ENCODE measurements at regions not wholly inside any gene's neighbourhood (a gene's known extent, or its start where the extent isn't known, plus 50 kb on each side); places are given as distances from the start of the nearest gene placed in this dataset.

DNA sequence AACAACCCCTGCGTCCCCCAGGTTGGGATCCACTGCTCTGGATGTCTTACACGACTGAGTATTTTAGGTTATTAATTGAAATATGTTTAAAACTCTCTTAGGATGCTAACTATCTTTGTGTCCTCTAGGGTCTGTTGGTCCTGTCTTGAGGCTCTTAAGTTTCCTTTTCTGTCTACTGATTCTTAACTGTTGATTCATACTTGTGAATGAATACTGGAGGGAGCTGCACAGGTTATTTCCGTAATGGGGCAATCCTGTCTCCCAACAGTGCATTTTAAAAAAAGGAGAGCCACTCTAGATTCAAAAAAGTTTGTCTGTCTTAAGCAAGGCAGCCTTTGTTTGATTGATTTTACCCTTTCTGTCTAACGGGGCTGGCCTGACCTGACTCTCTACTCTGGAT is 237.6 kb upstream of the POM121L12 start:
- no CpG with 5 or more reads among the region's 4 CpGs for WGBS, 2 experiments (ENCODE audit: extremely low coverage in 2 of 2, insufficient read length in 1 of 2)
- no peaks in the 10 kb centered on the region for H3K79me1 ChIP-seq (ENCODE audit: low read depth in 1 of 2, low read length in 2 of 2)
- ChIA-PET CTCF (no interaction called here), POLR2A (ENCODE audit: unreplicated experiment) (no interaction called here)
- no peak overlapping the region for H2AK5ac ChIP-seq (ENCODE audit: low read depth, low read length)
- BruUV-seq (replicated peaks) = no TSS peak
- no peak overlapping the region for H3K18ac ChIP-seq (ENCODE audit: low read depth, low read length)
- no peak overlapping the region for H2AK9ac ChIP-seq (replicated peaks; ENCODE audit: low read depth, low read length, poor library complexity)
- intact Hi-C loops (cut with micrococcal nuclease) = no loop called here
- H3K4me3 ChIP-seq (ENCODE audit: insufficient read depth, low read depth, low read length) = no peak overlapping the region
- in situ Hi-C loops (cut with MboI; ENCODE audit: low sequenced_read_pairs) = no loop called here
- dilution Hi-C loops (cut with HindIII; ENCODE audit: low sequenced_read_pairs, unreplicated experiment) = no loop called here
- no peak overlapping the region for H4K91ac ChIP-seq (ENCODE audit: insufficient read depth, low read depth, low read length)
- no peak overlapping the region for H2BK5ac ChIP-seq (ENCODE audit: low read depth, low read length, poor library complexity, severe bottlenecking)
- H3K9me1 ChIP-seq (ENCODE audit: insufficient read depth, low read length) = no peaks in the 10 kb centered on the region
- no peaks in the 10 kb centered on the region for H3K27me3 ChIP-seq (ENCODE audit: control insufficient read depth, insufficient read depth, low read length)
- H4K20me1 ChIP-seq (ENCODE audit: insufficient read depth, low read length) = no peaks in the 10 kb centered on the region
- ATAC-seq (ENCODE audit: low read depth) (no peak), DNase-seq (no peak)
- H3K14ac ChIP-seq (replicated peaks; ENCODE audit: low read depth, low read length) = no peak overlapping the region
- H3K36me3 ChIP-seq (ENCODE audit: control insufficient read depth, insufficient read depth, low read length) = no peaks in the 10 kb centered on the region
- no peak overlapping the region for H3K4ac ChIP-seq (ENCODE audit: low read depth, low read length)
- TF ChIP-seq MAZ (IDR thresholded peaks at IDR 0.05; ENCODE audit: borderline replicate concordance, low read depth, low read length) (no peak), SMC3 (IDR thresholded peaks at IDR 0.05; ENCODE audit: low read depth, low read length) (no peak), MAFK (IDR thresholded peaks at IDR 0.05; ENCODE audit: low read depth, low read length) (no peak), RAD21 (IDR thresholded peaks at IDR 0.05; ENCODE audit: low read length) (no peak), MXI1 (IDR thresholded peaks at IDR 0.05; ENCODE audit: borderline replicate concordance, low read depth, low read length) (no peak), NFE2L2 (IDR thresholded peaks at IDR 0.05; ENCODE audit: low read depth, low read length) (no peak), FOS (IDR thresholded peaks at IDR 0.05; ENCODE audit: low read depth, low read length) (no peak), CHD1 (IDR thresholded peaks at IDR 0.05; ENCODE audit: low read depth, low read length) (no peak), RFX5 (IDR thresholded peaks at IDR 0.05; ENCODE audit: low read depth, low read length) (no peak), CEBPB (IDR thresholded peaks at IDR 0.05; ENCODE audit: low read depth, low read length) (no peak), BHLHE40 (IDR thresholded peaks at IDR 0.05; ENCODE audit: low read depth, low read length) (no peak), POLR2A (IDR thresholded peaks at IDR 0.05; ENCODE audit: low read depth, low read length) (no peak), RCOR1 (IDR thresholded peaks at IDR 0.05; ENCODE audit: insufficient replicate concordance, low read length) (no peak)
- TF ChIP-seq, protein P1, sequence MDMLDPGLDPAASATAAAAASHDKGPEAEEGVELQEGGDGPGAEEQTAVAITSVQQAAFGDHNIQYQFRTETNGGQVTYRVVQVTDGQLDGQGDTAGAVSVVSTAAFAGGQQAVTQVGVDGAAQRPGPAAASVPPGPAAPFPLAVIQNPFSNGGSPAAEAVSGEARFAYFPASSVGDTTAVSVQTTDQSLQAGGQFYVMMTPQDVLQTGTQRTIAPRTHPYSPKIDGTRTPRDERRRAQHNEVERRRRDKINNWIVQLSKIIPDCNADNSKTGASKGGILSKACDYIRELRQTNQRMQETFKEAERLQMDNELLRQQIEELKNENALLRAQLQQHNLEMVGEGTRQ (IDR thresholded peaks at IDR 0.05; ENCODE audit: low read depth, low read length) = no peak
- TF ChIP-seq, protein P2, sequence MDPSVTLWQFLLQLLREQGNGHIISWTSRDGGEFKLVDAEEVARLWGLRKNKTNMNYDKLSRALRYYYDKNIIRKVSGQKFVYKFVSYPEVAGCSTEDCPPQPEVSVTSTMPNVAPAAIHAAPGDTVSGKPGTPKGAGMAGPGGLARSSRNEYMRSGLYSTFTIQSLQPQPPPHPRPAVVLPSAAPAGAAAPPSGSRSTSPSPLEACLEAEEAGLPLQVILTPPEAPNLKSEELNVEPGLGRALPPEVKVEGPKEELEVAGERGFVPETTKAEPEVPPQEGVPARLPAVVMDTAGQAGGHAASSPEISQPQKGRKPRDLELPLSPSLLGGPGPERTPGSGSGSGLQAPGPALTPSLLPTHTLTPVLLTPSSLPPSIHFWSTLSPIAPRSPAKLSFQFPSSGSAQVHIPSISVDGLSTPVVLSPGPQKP (IDR thresholded peaks at IDR 0.05; ENCODE audit: borderline replicate concordance, low read depth, low read length) = no peak
- TF ChIP-seq, protein P3, sequence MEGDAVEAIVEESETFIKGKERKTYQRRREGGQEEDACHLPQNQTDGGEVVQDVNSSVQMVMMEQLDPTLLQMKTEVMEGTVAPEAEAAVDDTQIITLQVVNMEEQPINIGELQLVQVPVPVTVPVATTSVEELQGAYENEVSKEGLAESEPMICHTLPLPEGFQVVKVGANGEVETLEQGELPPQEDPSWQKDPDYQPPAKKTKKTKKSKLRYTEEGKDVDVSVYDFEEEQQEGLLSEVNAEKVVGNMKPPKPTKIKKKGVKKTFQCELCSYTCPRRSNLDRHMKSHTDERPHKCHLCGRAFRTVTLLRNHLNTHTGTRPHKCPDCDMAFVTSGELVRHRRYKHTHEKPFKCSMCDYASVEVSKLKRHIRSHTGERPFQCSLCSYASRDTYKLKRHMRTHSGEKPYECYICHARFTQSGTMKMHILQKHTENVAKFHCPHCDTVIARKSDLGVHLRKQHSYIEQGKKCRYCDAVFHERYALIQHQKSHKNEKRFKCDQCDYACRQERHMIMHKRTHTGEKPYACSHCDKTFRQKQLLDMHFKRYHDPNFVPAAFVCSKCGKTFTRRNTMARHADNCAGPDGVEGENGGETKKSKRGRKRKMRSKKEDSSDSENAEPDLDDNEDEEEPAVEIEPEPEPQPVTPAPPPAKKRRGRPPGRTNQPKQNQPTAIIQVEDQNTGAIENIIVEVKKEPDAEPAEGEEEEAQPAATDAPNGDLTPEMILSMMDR (conservative IDR thresholded peaks at IDR 0.05; ENCODE audit: low read depth, low read length) = no peak
- H3K23ac ChIP-seq (ENCODE audit: low read depth, low read length) = no peak overlapping the region
- no peak overlapping the region for H3K56ac ChIP-seq (ENCODE audit: extremely low read depth, insufficient read depth, low read length)
- H2BK120ac ChIP-seq (ENCODE audit: low read depth, low read length) = no peak overlapping the region
- H3K27ac ChIP-seq (ENCODE audit: insufficient read depth, low read length) = no peak overlapping the region
- no peak overlapping the region for H4K5ac ChIP-seq (ENCODE audit: low read depth, low read length)
- H2BK20ac ChIP-seq (ENCODE audit: low read depth, low read length) = no peak overlapping the region
- H2AFZ ChIP-seq (replicated peaks; ENCODE audit: low read length, poor library complexity) = no peak overlapping the region
- H3K9me3 ChIP-seq (ENCODE audit: control insufficient read depth, insufficient read depth, low read length) = peaks cover 7% of the 10 kb centered on the region; the same call in 1 of the 2 replicates
- H3K4me1 ChIP-seq (ENCODE audit: control insufficient read depth, insufficient read depth, low read length) = no peaks in the 10 kb centered on the region
- H3K4me2 ChIP-seq (ENCODE audit: low read depth, low read length) = no peak overlapping the region
- no peak overlapping the region for H2BK15ac ChIP-seq (ENCODE audit: low read depth, low read length)
- H4K8ac ChIP-seq (ENCODE audit: low read depth in 2 of 2, low read length in 2 of 2) = no peak overlapping the region
- H3K9ac ChIP-seq (ENCODE audit: low read depth, low read length) = no peak overlapping the region
